HEK293 (cell line): ENCODE measurements at regions not wholly inside any gene's neighbourhood (a gene's known extent, or its start where the extent isn't known, plus 50 kb on each side); places are given as distances from the start of the nearest gene placed in this dataset.

ENCODE experiments used
- CTCF ChIA-PET: fragments of 350-600 bp; formaldehyde crosslinking; extraction: SDS; loops from one replicate; lab custom pipeline; 2021; ENCODE audit warnings: antibody characterized with exemption; lab: Yijun Ruan, JAX
- POLR2A ChIA-PET: fragments of 300-600 bp; formaldehyde crosslinking; extraction: SDS; loops from one replicate; lab custom pipeline; 2020; ENCODE audit warnings: antibody characterized with exemption, inconsistent platforms; lab: Yijun Ruan, JAX
- H3K27ac ChIP-seq: fragments of 200-500 bp; sonication (Bioruptor generic); 2 replicates; pipeline ENCODE4 v1.5.1; 2014; ENCODE audit warnings: low read depth, low read length, control low read depth, inconsistent platforms; ENCODE audit errors: extremely low read depth
- H3K36me3 ChIP-seq, 2 experiments: fragments of 200-500 bp in 1 of 2; sonication (Bioruptor generic) in 1 of 2; 1 replicate in 1 of 2; 2 replicates in 1 of 2; pipeline ENCODE4 v1.5.1; 2014 to 2017; ENCODE audit warnings: inconsistent platforms in 2 of 2, low read length in 2 of 2; ENCODE audit not compliant: control insufficient read depth in 2 of 2, insufficient read depth in 1 of 2
- H3K4me1 ChIP-seq: fragments of 200-500 bp; sonication (Bioruptor generic); 2 replicates; pipeline ENCODE4 v1.5.1; 2014; ENCODE audit warnings: mild to moderate bottlenecking, low read length, inconsistent platforms; ENCODE audit not compliant: control insufficient read depth, insufficient read depth
- H3K4me3 ChIP-seq: 2 replicates; pipeline ENCODE4 v1.5.1; 2011; ENCODE audit warnings: low read depth, mild to moderate bottlenecking, control low read depth, low read length, moderate library complexity
- H3K9me3 ChIP-seq: fragments of 200-500 bp; sonication (Bioruptor generic); 2 replicates; pipeline ENCODE4 v1.5.1; 2014; ENCODE audit warnings: low read depth, low read length, inconsistent platforms; ENCODE audit not compliant: control insufficient read depth, insufficient read depth
- AEBP2 ChIP-seq: fragments of 450-650 bp; formaldehyde crosslinking; IDR thresholded peaks from 2 replicates; pipeline ENCODE4 v1.5.1; 2016; ENCODE audit warnings: missing biosample characterization, missing genetic modification characterization, borderline replicate concordance
- GLI2 ChIP-seq: fragments of 450-650 bp; formaldehyde crosslinking; IDR thresholded peaks from 2 replicates; pipeline ENCODE4; 2017; ENCODE audit warnings: missing biosample characterization, missing genetic modification characterization, low read depth, borderline replicate concordance
- GLIS2 ChIP-seq: fragments of 450-650 bp; formaldehyde crosslinking; IDR thresholded peaks from 2 replicates; pipeline ENCODE4 v1.5.1; 2016; ENCODE audit warnings: missing biosample characterization, missing genetic modification characterization
- HOXD13 ChIP-seq: sonication (generic); formaldehyde crosslinking; IDR thresholded peaks from 2 replicates; pipeline ENCODE4 v1.8.0; 2022; ENCODE audit warnings: missing genetic modification reagents, borderline replicate concordance
- OSR2 ChIP-seq: fragments of 450-650 bp; formaldehyde crosslinking; IDR thresholded peaks from 2 replicates; pipeline ENCODE4 v1.5.1; 2016; ENCODE audit warnings: missing biosample characterization, missing genetic modification characterization
- PBX3 ChIP-seq: sonication (generic); formaldehyde crosslinking; IDR thresholded peaks from 2 replicates; pipeline ENCODE4 v1.8.1; 2022; ENCODE audit warnings: mild to moderate bottlenecking, moderate library complexity, missing genetic modification reagents
- PRDM1 ChIP-seq: fragments of 450-650 bp; formaldehyde crosslinking; IDR thresholded peaks from 2 replicates; pipeline ENCODE4; 2016; ENCODE audit warnings: missing biosample characterization, missing genetic modification characterization
- RBAK ChIP-seq: fragments of 450-650 bp; formaldehyde crosslinking; IDR thresholded peaks from 2 replicates; pipeline ENCODE4 v1.5.1; 2016; ENCODE audit warnings: missing biosample characterization, missing genetic modification characterization
- WT1 ChIP-seq: fragments of 450-650 bp; formaldehyde crosslinking; IDR thresholded peaks from 2 replicates; pipeline ENCODE4 v1.5.1; 2016; ENCODE audit warnings: missing biosample characterization, missing genetic modification characterization
- ZBTB21 ChIP-seq: fragments of 450-650 bp; formaldehyde crosslinking; IDR thresholded peaks from 2 replicates; pipeline ENCODE4 v1.5.1; 2017; ENCODE audit warnings: missing biosample characterization, missing genetic modification characterization
- ZBTB6 ChIP-seq: fragments of 450-650 bp; formaldehyde crosslinking; IDR thresholded peaks from 2 replicates; pipeline ENCODE4 v1.5.1; 2017; ENCODE audit warnings: missing biosample characterization, missing genetic modification characterization
- ZNF174 ChIP-seq: fragments of 450-650 bp; formaldehyde crosslinking; IDR thresholded peaks from 2 replicates; pipeline ENCODE4 v1.5.0; 2017; ENCODE audit warnings: missing biosample characterization, mild to moderate bottlenecking, missing genetic modification characterization
- ZNF366 ChIP-seq: fragments of 450-650 bp; formaldehyde crosslinking; conservative IDR thresholded peaks from 2 replicates; pipeline ENCODE4 v1.5.1; 2016; ENCODE audit warnings: missing biosample characterization, missing genetic modification characterization
- ZNF501 ChIP-seq: fragments of 450-650 bp; formaldehyde crosslinking; IDR thresholded peaks from 2 replicates; pipeline ENCODE4 v1.5.1; 2016; ENCODE audit warnings: missing biosample characterization, missing genetic modification characterization
- ZNF624 ChIP-seq: fragments of 450-650 bp; formaldehyde crosslinking; IDR thresholded peaks from 2 replicates; pipeline ENCODE4 v1.5.1; 2017; ENCODE audit warnings: missing biosample characterization, missing genetic modification characterization
- TF ChIP-seq, protein P1 (sequence below): fragments of 450-650 bp; IDR thresholded peaks from 2 replicates; pipeline ENCODE4 v1.5.1; 2018; ENCODE audit warnings: missing biosample characterization, missing genetic modification characterization
- TF ChIP-seq, protein P2 (sequence below): fragments of 450-650 bp; formaldehyde crosslinking; IDR thresholded peaks from 2 replicates; pipeline ENCODE4 v1.5.1; 2016; ENCODE audit warnings: missing biosample characterization, missing genetic modification characterization
- TF ChIP-seq, protein P3 (sequence below): fragments of 450-650 bp; formaldehyde crosslinking; IDR thresholded peaks from 2 replicates; pipeline ENCODE4 v1.5.1; 2016; ENCODE audit warnings: missing biosample characterization, missing genetic modification characterization
- TF ChIP-seq, protein P4 (sequence below): fragments of 450-650 bp; IDR thresholded peaks from 2 replicates; pipeline ENCODE4 v1.5.1; 2018; ENCODE audit warnings: missing biosample characterization, mild to moderate bottlenecking, missing genetic modification characterization

- CTCF ChIA-PET = interaction anchor here (0.5 to 1.4 kb wide), 2 partner anchors 13 to 18 kb away, joined by 3 read pairs; no protein-coding TSS in a partner anchor
- H3K4me1 ChIP-seq = no peaks in the 10 kb centered on the region
- H3K4me3 ChIP-seq = no peak overlapping the region
- POLR2A ChIA-PET = no interaction called here
- TF ChIP-seq, protein P1, sequence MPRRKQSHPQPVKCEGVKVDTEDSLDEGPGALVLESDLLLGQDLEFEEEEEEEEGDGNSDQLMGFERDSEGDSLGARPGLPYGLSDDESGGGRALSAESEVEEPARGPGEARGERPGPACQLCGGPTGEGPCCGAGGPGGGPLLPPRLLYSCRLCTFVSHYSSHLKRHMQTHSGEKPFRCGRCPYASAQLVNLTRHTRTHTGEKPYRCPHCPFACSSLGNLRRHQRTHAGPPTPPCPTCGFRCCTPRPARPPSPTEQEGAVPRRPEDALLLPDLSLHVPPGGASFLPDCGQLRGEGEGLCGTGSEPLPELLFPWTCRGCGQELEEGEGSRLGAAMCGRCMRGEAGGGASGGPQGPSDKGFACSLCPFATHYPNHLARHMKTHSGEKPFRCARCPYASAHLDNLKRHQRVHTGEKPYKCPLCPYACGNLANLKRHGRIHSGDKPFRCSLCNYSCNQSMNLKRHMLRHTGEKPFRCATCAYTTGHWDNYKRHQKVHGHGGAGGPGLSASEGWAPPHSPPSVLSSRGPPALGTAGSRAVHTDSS (tag by site-specific recombination) = 0 out of 2 replicates have a peak, but pooled peaks have one; percentile 36
- no peak for TF ChIP-seq ZNF624 (tag by site-specific recombination)
- H3K36me3 ChIP-seq = no peaks in the 10 kb centered on the region
- H3K27ac ChIP-seq = no peak overlapping the region
- no peaks in the 10 kb centered on the region for H3K9me3 ChIP-seq
Measured at GRCh38 chr16:55016515-55016914, 85.8 kb downstream of the IRX5 start.

GRCh38 chr16:55017321-55017720 lies 86.7 kb downstream of the IRX5 start:
- Histone ChIP-seq H3K36me3 (no peaks in the 10 kb centered on the region), H3K27ac (no peak overlapping the region), H3K4me1 (no peaks in the 10 kb centered on the region), H3K4me3 (no peak overlapping the region), H3K9me3 (no peaks in the 10 kb centered on the region)
- ChIA-PET POLR2A (no interaction called here), CTCF (interaction anchor here (0.5 to 1.4 kb wide), 5 partner anchors 12 to 1980 kb away, joined by 3 read pairs; no protein-coding TSS in a partner anchor)
- TF ChIP-seq, protein P2, sequence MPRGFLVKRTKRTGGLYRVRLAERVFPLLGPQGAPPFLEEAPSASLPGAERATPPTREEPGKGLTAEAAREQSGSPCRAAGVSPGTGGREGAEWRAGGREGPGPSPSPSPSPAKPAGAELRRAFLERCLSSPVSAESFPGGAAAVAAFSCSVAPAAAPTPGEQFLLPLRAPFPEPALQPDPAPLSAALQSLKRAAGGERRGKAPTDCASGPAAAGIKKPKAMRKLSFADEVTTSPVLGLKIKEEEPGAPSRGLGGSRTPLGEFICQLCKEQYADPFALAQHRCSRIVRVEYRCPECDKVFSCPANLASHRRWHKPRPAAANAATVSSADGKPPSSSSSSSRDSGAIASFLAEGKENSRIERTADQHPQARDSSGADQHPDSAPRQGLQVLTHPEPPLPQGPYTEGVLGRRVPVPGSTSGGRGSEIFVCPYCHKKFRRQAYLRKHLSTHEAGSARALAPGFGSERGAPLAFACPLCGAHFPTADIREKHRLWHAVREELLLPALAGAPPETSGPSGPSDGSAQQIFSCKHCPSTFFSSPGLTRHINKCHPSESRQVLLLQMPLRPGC (tag by site-specific recombination) = no peak
- no peak for TF ChIP-seq ZNF366 (tag by site-specific recombination)
- TF ChIP-seq, protein P3, sequence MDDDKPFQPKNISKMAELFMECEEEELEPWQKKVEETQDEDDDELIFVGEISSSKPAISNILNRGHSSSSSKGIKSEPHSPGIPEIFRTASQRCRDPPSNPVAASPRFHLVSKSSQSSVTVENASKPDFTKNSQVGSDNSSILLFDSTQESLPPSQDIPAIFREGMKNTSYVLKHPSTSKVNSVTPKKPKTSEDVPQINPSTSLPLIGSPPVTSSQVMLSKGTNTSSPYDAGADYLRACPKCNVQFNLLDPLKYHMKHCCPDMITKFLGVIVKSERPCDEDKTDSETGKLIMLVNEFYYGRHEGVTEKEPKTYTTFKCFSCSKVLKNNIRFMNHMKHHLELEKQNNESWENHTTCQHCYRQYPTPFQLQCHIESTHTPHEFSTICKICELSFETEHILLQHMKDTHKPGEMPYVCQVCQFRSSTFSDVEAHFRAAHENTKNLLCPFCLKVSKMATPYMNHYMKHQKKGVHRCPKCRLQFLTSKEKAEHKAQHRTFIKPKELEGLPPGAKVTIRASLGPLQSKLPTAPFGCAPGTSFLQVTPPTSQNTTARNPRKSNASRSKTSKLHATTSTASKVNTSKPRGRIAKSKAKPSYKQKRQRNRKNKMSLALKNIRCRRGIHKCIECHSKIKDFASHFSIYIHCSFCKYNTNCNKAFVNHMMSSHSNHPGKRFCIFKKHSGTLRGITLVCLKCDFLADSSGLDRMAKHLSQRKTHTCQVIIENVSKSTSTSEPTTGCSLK (tag by site-specific recombination) = no peak
- TF ChIP-seq OSR2 (tag by site-specific recombination) = no peak
- no peak for TF ChIP-seq PRDM1 (tag by site-specific recombination)
- no peak for TF ChIP-seq ZBTB21 (tag by site-specific recombination)
- TF ChIP-seq HOXD13 (CRISPR knock-in tag) = no peak
- TF ChIP-seq ZNF501 (tag by site-specific recombination) = no peak
- TF ChIP-seq ZBTB6 (tag by site-specific recombination) = no peak
- TF ChIP-seq RBAK (tag by site-specific recombination) = no peak
- TF ChIP-seq, protein P4, sequence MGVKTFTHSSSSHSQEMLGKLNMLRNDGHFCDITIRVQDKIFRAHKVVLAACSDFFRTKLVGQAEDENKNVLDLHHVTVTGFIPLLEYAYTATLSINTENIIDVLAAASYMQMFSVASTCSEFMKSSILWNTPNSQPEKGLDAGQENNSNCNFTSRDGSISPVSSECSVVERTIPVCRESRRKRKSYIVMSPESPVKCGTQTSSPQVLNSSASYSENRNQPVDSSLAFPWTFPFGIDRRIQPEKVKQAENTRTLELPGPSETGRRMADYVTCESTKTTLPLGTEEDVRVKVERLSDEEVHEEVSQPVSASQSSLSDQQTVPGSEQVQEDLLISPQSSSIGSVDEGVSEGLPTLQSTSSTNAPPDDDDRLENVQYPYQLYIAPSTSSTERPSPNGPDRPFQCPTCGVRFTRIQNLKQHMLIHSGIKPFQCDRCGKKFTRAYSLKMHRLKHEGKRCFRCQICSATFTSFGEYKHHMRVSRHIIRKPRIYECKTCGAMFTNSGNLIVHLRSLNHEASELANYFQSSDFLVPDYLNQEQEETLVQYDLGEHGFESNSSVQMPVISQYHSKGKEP = no peak
- TF ChIP-seq PBX3 (CRISPR knock-in tag) = no peak
- no peak for TF ChIP-seq GLI2 (tag by site-specific recombination)
- no peak for TF ChIP-seq ZNF174 (tag by site-specific recombination)
- no peak for TF ChIP-seq GLIS2 (tag by site-specific recombination)
- no peak for TF ChIP-seq AEBP2 (tag by site-specific recombination)
- TF ChIP-seq WT1 (tag by site-specific recombination) = no peak
